Chondrocyte (in vitro differentiated cells): ENCODE measurements at regions not wholly inside any gene's neighbourhood (a gene's known extent, or its start where the extent isn't known, plus 50 kb on each side); places are given as distances from the start of the nearest gene placed in this dataset.
"Not testable (repeated sequence)": the region's sequence is repeated elsewhere in the genome, so short reads cannot be mapped to it uniquely, and the experiment has no call there.

Experiments
- DNase-seq: peaks from one replicate; pipeline ENCODE4 v3.0.0; 2021; ENCODE audit warnings: mixed read lengths, low spot score
- H3K27ac Mint-ChIP-seq: one replicate; pipeline ENCODE4 v1.8.0; 2021; ENCODE audit warnings: mild to moderate bottlenecking, moderate library complexity, mixed read lengths; ENCODE audit not compliant: unreplicated experiment
- H3K27me3 Mint-ChIP-seq: 2 replicates; pipeline ENCODE4 v1.8.0; 2021; ENCODE audit warnings: low read depth, mixed read lengths
- H3K36me3 Mint-ChIP-seq: 2 replicates; pipeline ENCODE4 v1.8.0; 2021; ENCODE audit warnings: low read depth, mixed read lengths
- H3K4me1 Mint-ChIP-seq: 2 replicates; pipeline ENCODE4 v1.8.0; 2021; ENCODE audit warnings: low read depth, mild to moderate bottlenecking, mixed read lengths
- H3K4me3 Mint-ChIP-seq: one replicate; pipeline ENCODE4 v1.8.0; 2021; ENCODE audit warnings: mild to moderate bottlenecking, moderate library complexity, mixed read lengths; ENCODE audit not compliant: unreplicated experiment
- H3K9me3 Mint-ChIP-seq: 2 replicates; pipeline ENCODE4 v1.8.0; 2021; ENCODE audit warnings: low read depth, mixed read lengths
- CTCF ChIP-seq: fragments of 200-600 bp; sonication (generic); IDR thresholded peaks from 2 replicates; pipeline ENCODE4 v1.5.0; 2021; ENCODE audit warnings: antibody characterized with exemption, mild to moderate bottlenecking, moderate library complexity

- Mint-ChIP-seq H3K9me3 (peaks cover 31% of the 10 kb centered on the region), H3K4me3 (no peak overlapping the region), H3K27me3 (no peaks in the 10 kb centered on the region), H3K36me3 (peaks cover 14% of the 10 kb centered on the region), H3K27ac (no peak overlapping the region), H3K4me1 (peaks cover 23% of the 10 kb centered on the region)
- no peak for DNase-seq
- no peak for TF ChIP-seq CTCF
Observed at GRCh38 chr7:84722086-84722485, 464.8 kb downstream of the SEMA3D start.

- Mint-ChIP-seq H3K9me3 (peaks cover 17% of the 10 kb centered on the region), H3K27ac (peak overlapping the region; percentile 62), H3K36me3 (peaks cover 10% of the 10 kb centered on the region), H3K4me1 (peaks cover 23% of the 10 kb centered on the region), H3K27me3 (no peaks in the 10 kb centered on the region), H3K4me3 (no peak overlapping the region)
- no peak for DNase-seq
- no peak for TF ChIP-seq CTCF
Observed at GRCh38 chr7:84720456-84721097, 466.3 kb downstream of the SEMA3D start.

- H3K27ac Mint-ChIP-seq = no peak overlapping the region
- H3K27me3 Mint-ChIP-seq = no peaks in the 10 kb centered on the region
- no peak overlapping the region for H3K4me3 Mint-ChIP-seq
- peaks cover 8% of the 10 kb centered on the region for H3K4me1 Mint-ChIP-seq
- H3K9me3 Mint-ChIP-seq = no peaks in the 10 kb centered on the region
- TF ChIP-seq CTCF = no peak
- no peak for DNase-seq
- H3K36me3 Mint-ChIP-seq = no peaks in the 10 kb centered on the region
Observed at GRCh38 chr7:84714765-84715164, 472.1 kb downstream of the SEMA3D start.

- no peak for TF ChIP-seq CTCF
- no peak for DNase-seq
- no peaks in the 10 kb centered on the region for H3K27me3 Mint-ChIP-seq
- no peak overlapping the region for H3K4me3 Mint-ChIP-seq
- peaks cover 3% of the 10 kb centered on the region for H3K4me1 Mint-ChIP-seq
- no peaks in the 10 kb centered on the region for H3K9me3 Mint-ChIP-seq
- H3K27ac Mint-ChIP-seq = no peak overlapping the region
- H3K36me3 Mint-ChIP-seq = no peaks in the 10 kb centered on the region
Observed at GRCh38 chr7:84712374-84713121, 474.3 kb downstream of the SEMA3D start.

GRCh38 chr7:84710538-84710937 is 476.3 kb downstream of the SEMA3D start:
- DNase-seq, H3K4me1 Mint-ChIP-seq, H3K27ac Mint-ChIP-seq, H3K36me3 Mint-ChIP-seq, H3K9me3 Mint-ChIP-seq, H3K4me3 Mint-ChIP-seq, H3K27me3 Mint-ChIP-seq: not testable (repeated sequence)

- H3K27me3 Mint-ChIP-seq = no peaks in the 10 kb centered on the region
- no peaks in the 10 kb centered on the region for H3K36me3 Mint-ChIP-seq
- DNase-seq = no peak
- H3K4me3 Mint-ChIP-seq = no peak overlapping the region
- peaks cover 16% of the 10 kb centered on the region for H3K4me1 Mint-ChIP-seq
- H3K27ac Mint-ChIP-seq = no peak overlapping the region
- TF ChIP-seq CTCF = no peak
- peaks cover 5% of the 10 kb centered on the region for H3K9me3 Mint-ChIP-seq
Observed at GRCh38 chr7:84705706-84706105, 481.1 kb downstream of the SEMA3D start.
